ENCODE measurements at regions not wholly inside any gene's neighbourhood (a gene's known extent, or its start where the extent isn't known, plus 50 kb on each side); places are given as distances from the start of the nearest gene placed in this dataset.

- Histone ChIP-seq H2AFZ (ENCODE audit: low read length) (no peak overlapping the region), H3K79me2 (ENCODE audit: insufficient read depth, low read length) (no peaks in the 10 kb centered on the region), H3K27ac (ENCODE audit: low read depth, low read length, poor library complexity, severe bottlenecking) (no peak overlapping the region), H3K4me2 (ENCODE audit: low read length) (no peak overlapping the region), H4K20me1 (ENCODE audit: insufficient read depth, low read length) (no peaks in the 10 kb centered on the region), H3F3A (ENCODE audit: insufficient read depth, low read length) (no peaks in the 10 kb centered on the region), H3K27me3 (ENCODE audit: insufficient read depth, low read length) (peaks cover 3% of the 10 kb centered on the region), H3K9ac (ENCODE audit: low read length) (no peak overlapping the region), H3K4me3 (ENCODE audit: low read depth, low read length, poor library complexity, severe bottlenecking) (no peak overlapping the region), H3K9me3 (ENCODE audit: low read length) (no peaks in the 10 kb centered on the region), H3K9me2 (ENCODE audit: low read depth, low read length) (no peaks in the 10 kb centered on the region), H3K36me3 (ENCODE audit: insufficient read depth, low read length) (no peaks in the 10 kb centered on the region), H3K4me1 (ENCODE audit: insufficient read depth, low read length, severe bottlenecking) (no peaks in the 10 kb centered on the region)
- no peak for TF ChIP-seq CTCF (IDR thresholded peaks at IDR 0.05; ENCODE audit: low read length)
Observed at GRCh38 chr10:78761311-78761781, 307.4 kb upstream of the ZMIZ1 start.

- H3K9ac ChIP-seq (ENCODE audit: low read length), result no peak overlapping the region
- H3K4me1 ChIP-seq (ENCODE audit: insufficient read depth, low read length, severe bottlenecking), result no peaks in the 10 kb centered on the region
- peaks cover 3% of the 10 kb centered on the region for H3K27me3 ChIP-seq (ENCODE audit: insufficient read depth, low read length)
- H3K4me2 ChIP-seq (ENCODE audit: low read length), result no peak overlapping the region
- no peaks in the 10 kb centered on the region for H3K79me2 ChIP-seq (ENCODE audit: insufficient read depth, low read length)
- H3K4me3 ChIP-seq (ENCODE audit: low read depth, low read length, poor library complexity, severe bottlenecking), result no peak overlapping the region
- no peak overlapping the region for H2AFZ ChIP-seq (ENCODE audit: low read length)
- H3K27ac ChIP-seq (ENCODE audit: low read depth, low read length, poor library complexity, severe bottlenecking), result no peak overlapping the region
- H3F3A ChIP-seq (ENCODE audit: insufficient read depth, low read length), result no peaks in the 10 kb centered on the region
- TF ChIP-seq EZH2 (IDR thresholded peaks at IDR 0.05; ENCODE audit: borderline replicate concordance, low read length) (no peak), CTCF (IDR thresholded peaks at IDR 0.05; ENCODE audit: low read length) (no peak)
- H3K9me2 ChIP-seq (ENCODE audit: low read depth, low read length), result no peaks in the 10 kb centered on the region
- no peaks in the 10 kb centered on the region for H4K20me1 ChIP-seq (ENCODE audit: insufficient read depth, low read length)
- no peaks in the 10 kb centered on the region for H3K36me3 ChIP-seq (ENCODE audit: insufficient read depth, low read length)
- no peaks in the 10 kb centered on the region for H3K9me3 ChIP-seq (ENCODE audit: low read length)
Observed at GRCh38 chr10:78762086-78762630, 306.6 kb upstream of the ZMIZ1 start.

GRCh38 chr10:78763234-78763633 lies 305.5 kb upstream of the ZMIZ1 start:
- H3K36me3 ChIP-seq (ENCODE audit: insufficient read depth, low read length), result no peaks in the 10 kb centered on the region
- no peak overlapping the region for H2AFZ ChIP-seq (ENCODE audit: low read length)
- TF ChIP-seq CTCF (IDR thresholded peaks at IDR 0.05; ENCODE audit: low read length) (no peak), EZH2 (IDR thresholded peaks at IDR 0.05; ENCODE audit: borderline replicate concordance, low read length) (no peak)
- no peak overlapping the region for H3K4me3 ChIP-seq (ENCODE audit: low read depth, low read length, poor library complexity, severe bottlenecking)
- peaks cover 3% of the 10 kb centered on the region for H3K27me3 ChIP-seq (ENCODE audit: insufficient read depth, low read length)
- no peaks in the 10 kb centered on the region for H4K20me1 ChIP-seq (ENCODE audit: insufficient read depth, low read length)
- H3K4me1 ChIP-seq (ENCODE audit: insufficient read depth, low read length, severe bottlenecking), result no peaks in the 10 kb centered on the region
- H3K9me3 ChIP-seq (ENCODE audit: low read length), result no peaks in the 10 kb centered on the region
- H3K4me2 ChIP-seq (ENCODE audit: low read length), result no peak overlapping the region
- no peaks in the 10 kb centered on the region for H3K9me2 ChIP-seq (ENCODE audit: low read depth, low read length)
- H3K9ac ChIP-seq (ENCODE audit: low read length), result no peak overlapping the region
- H3K79me2 ChIP-seq (ENCODE audit: insufficient read depth, low read length), result no peaks in the 10 kb centered on the region
- no peaks in the 10 kb centered on the region for H3F3A ChIP-seq (ENCODE audit: insufficient read depth, low read length)
- H3K27ac ChIP-seq (ENCODE audit: low read depth, low read length, poor library complexity, severe bottlenecking), result no peak overlapping the region
